NCI-H2196 (cell line): ENCODE measurements at regions not wholly inside any gene's neighbourhood (a gene's known extent, or its start where the extent isn't known, plus 50 kb on each side); places are given as distances from the start of the nearest gene placed in this dataset.

Experiments
- DNase-seq: peaks from one replicate; lab custom pipeline; 2025; ENCODE audit not compliant: unreplicated experiment; lab: John Stamatoyannopoulos, UW

DNA sequence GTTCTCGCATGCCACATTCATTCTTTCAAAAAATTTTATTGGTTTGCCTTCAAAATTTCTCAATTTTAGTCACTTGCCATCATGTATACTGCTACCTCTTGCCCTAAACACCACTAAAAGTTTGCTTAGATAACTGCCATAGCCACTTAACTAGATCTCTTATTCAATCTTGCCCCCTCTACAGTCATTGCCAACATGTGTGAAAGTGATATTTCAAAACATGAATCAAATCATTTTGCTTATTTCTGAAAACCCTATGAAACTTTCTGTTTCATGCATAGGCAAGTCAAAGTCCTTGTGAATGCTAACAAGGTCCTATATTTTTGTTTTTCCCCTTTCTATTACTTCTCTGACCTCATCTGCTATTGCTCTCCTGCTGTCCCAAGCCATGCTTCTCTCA, 397.1 kb downstream of the KCNJ3 start:
- DNase-seq, result no peak

DNA sequence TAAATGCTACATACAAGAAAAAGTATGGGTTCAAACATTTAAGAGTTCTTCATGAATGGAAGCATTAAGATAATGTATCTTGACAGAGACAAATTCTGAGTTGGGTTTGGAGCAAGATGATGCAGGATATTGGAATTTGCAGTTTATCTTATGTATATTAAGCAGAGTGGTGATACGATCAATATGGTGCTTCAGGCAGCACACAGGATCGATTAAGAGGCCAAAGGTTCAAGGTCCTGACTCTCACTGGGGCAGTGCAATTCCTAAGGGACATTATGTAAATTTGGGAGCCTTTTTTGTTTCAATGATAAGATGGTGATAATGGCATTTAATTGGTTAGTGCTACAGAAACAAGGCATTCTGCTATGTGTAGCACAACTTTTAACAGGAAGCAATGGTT, 381.9 kb downstream of the KCNJ3 start:
- no peak for DNase-seq

DNA sequence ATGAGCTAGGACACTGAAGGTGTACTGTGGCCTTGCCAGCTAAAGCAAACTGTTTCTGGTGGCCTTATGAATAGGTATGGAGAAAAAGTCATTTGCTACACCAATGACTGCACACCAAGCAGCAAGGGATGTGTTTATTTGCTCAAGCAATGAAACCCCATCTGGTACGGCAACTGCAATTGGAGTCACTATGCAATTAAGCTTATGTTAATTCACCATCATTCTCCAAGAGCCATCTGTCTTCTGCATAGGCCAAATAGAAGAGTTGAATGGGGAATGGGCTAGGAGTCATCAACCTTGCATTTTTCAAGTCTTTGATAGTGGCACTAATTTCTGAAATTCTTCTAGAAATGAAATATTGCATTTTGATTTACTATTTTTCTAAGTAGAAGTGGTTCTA, 372.0 kb downstream of the KCNJ3 start:
- DNase-seq, result no peak

GRCh38 chr2:155062922-155063258, 364.4 kb downstream of the KCNJ3 start:
- DNase-seq, result no peak

GRCh38 chr2:155062250-155062921, 363.9 kb downstream of the KCNJ3 start:
- no peak for DNase-seq

DNA sequence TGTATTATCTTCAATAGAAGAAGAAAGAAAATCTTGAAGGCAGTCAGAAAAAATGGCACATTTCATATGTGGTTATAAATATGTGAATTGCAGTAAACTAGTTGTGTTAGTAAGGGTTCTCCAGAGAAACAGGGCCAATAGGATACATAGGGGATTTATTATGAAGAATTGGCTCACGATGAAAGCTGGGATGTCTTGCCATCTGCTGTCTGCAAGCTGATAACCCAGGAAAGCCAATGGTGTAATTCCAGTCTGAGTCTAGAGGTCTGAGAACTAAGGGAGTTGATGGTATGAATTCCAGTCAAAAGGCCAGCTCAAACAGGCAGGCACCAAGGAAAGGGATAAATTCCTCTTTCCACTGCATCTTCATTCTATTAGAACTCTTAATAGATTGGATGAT, 362.4 kb downstream of the KCNJ3 start:
- DNase-seq, result no peak

- no peak for DNase-seq
Observed at GRCh38 chr2:155054712-155055111, 356.2 kb downstream of the KCNJ3 start.

DNA sequence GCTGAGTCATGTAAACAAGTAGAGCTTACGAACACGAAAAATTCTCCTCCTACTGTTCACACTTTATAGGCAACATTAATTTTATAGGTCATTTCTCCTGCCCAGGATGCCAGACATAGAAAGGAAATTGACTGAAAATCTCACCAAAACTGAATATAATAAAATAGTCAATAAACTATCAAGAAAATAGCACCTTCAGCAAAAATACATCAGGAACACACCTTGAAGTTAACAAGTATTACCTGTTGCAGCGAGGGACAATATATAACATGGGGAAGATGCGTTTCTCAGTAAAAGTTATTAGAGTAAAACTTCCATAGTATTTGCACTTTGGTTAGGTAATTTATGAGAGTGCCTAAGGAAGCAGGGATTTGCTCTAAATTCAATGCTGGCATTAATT, 344.6 kb downstream of the KCNJ3 start:
- DNase-seq, result no peak

- no peak for DNase-seq
Observed at GRCh38 chr2:155035308-155035707, 336.8 kb downstream of the KCNJ3 start.

DNA sequence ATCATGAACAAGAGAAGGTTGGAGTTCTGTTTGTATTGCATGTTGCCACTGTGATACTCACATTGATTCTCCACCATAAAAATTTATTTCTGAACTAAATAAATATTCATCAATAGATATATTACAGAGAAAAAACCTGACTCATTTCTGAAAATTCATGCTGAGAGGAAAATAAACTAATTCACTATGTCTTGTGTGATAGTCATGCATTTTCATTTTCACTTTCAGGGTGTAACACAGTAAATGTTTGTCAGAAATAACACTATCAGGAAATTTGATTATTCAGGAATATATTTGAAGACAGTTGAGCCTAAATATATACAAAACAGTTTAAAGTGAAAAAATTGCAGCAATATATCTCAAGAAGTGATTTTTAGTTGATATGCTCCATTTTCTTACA, 335.2 kb downstream of the KCNJ3 start:
- DNase-seq, result no peak

DNA sequence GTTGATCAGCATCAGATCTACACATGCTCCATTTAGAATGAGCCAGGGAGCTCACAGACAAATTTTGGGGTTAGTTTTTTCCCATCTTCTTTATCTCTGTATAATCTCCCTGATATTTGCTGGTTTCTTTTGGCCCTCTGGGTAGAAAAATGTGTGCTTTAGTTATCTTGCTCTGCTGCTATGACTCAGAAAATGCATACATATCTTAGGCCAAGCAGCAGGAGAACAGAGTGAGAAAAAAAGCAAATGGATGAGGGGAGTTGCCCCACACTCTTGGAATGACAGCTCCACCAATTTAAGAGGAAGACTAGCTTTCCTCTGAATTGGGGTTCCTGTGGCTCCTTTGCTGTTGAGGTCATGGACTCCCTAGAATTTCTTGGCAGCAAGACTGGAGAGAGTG, 331.8 kb downstream of the KCNJ3 start:
- DNase-seq, result no peak

GRCh38 chr2:155026651-155027174, 328.2 kb downstream of the KCNJ3 start:
- no peak for DNase-seq

GRCh38 chr2:155023674-155024073, 325.2 kb downstream of the KCNJ3 start:
- no peak for DNase-seq

GRCh38 chr2:155022531-155022930, 324.0 kb downstream of the KCNJ3 start:
- no peak for DNase-seq

DNA sequence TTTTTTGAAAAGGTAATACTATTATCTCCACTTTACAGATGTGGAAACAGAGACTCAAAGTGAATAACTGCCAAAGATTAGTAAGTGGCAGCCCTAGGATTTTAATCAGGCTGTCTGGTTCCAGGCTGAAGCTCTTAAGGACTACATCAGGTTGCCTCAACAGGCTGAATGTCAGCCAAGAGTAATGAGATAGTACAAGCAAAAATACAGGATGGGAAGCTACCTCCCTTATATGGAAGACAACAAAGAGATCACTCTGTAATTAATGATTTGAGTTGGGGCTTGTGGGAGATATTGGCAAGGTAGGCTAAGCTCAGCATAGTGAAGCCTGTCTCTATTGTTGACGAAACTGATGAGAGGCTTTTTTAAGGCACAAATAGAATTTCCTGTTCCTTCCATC, 323.1 kb downstream of the KCNJ3 start:
- no peak for DNase-seq

DNA sequence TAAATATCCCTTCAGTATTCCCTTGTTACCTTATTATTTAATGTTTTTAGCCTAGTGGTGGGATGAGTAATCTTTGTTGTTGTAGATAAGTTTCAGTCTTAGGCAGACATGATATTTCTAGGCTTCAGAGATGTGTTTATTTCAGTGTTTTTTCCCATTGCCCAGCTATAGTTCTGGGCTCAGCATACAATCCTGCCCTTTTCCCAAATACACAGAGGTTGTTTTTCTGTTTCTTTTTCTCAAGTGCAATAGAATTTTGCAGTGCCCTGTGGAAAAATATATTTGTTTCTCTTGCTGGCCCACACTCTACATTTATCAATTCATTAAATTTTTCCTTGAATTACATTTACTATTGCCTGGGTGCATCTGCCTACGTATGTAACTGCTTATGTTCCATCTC, 321.8 kb downstream of the KCNJ3 start:
- DNase-seq, result no peak

- no peak for DNase-seq
Observed at GRCh38 chr2:155010925-155011324, 312.4 kb downstream of the KCNJ3 start.

DNA sequence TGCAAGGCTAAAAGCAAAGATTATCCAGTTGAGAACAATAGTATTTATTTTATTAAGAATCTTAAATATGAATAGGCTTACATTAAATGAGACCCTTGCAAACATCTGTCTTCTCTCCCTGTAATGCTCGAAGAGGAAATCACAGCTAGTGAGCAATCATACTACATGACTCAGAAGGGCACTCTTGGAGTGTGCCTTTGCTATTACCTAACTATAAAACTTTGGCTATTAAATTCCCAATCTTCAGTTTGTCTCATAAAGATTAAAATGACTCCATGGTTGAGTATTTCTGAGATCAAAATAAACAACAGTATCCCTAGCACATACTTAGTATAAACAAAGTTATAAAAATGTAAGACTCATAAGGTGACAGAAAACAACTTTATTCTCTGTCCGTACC, 296.9 kb downstream of the KCNJ3 start:
- no peak for DNase-seq

GRCh38 chr2:154992826-154993225, 294.3 kb downstream of the KCNJ3 start:
- DNase-seq, result no peak

- no peak for DNase-seq
Observed at GRCh38 chr2:154978710-154979109, 280.2 kb downstream of the KCNJ3 start.

DNA sequence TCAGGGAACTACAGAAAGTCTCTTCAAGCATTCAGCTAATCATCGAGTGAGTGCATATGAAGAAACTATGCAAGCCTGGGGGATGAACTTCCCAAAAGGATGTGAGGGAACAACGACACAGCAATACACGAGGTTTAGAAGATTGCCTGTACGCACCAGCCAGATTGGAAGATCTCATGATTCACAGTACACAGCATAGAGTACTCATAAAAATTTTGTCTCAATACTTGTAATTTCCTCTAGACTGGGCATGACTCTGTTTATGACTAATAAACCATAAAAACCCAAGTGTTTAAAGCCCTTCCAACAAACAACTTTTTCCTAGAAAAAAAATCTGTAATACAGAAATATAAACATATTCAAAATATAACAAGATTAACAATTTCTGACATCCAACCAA, 279.7 kb downstream of the KCNJ3 start:
- no peak for DNase-seq

- DNase-seq, result no peak
Observed at GRCh38 chr2:154974041-154974440, 275.5 kb downstream of the KCNJ3 start.

DNA sequence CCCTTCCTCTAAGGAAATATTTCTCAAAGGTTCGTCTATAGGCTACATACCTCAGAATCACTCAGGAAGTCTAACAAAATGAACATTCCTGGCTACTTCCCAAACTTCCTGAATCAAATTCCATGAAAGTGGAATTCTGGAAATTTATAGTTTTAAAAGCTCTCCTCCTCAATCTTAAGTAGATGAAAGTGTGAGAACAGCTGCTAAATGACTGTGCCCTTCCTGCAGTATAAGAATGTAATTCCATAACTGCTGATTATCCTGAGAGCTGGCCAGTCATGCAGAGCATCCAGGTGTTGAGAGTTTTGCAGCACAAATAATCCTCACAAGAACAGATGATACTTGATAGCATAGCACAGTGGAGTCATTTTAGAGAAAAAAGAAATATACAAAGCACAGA, 265.0 kb downstream of the KCNJ3 start:
- DNase-seq, result no peak
